ENCODE measurements at regions not wholly inside any gene's neighbourhood (a gene's known extent, or its start where the extent isn't known, plus 50 kb on each side); places are given as distances from the start of the nearest gene placed in this dataset.

GRCh38 chr11:121801781-121802180, 314.2 kb downstream of the BLID start:
- Histone ChIP-seq H3K27ac (ENCODE audit: low read depth, low read length) (no peak overlapping the region), H3K9me3 (ENCODE audit: control insufficient read depth, insufficient read depth, low read length) (no peaks in the 10 kb centered on the region; the same call in 1 of the 2 replicates), H3K4me3 (ENCODE audit: low read depth, low read length) (no peak overlapping the region), H3K27me3 (ENCODE audit: control insufficient read depth, insufficient read depth, low read length) (no peaks in the 10 kb centered on the region)
- DNase-seq (ENCODE audit: low read depth, low spot score), result no peak
- POLR2A ChIA-PET, result interaction anchor here (0.6 kb wide), 1 partner anchor 27 kb away, joined by 3 read pairs; no protein-coding TSS in a partner anchor
- CTCF ChIA-PET, result no interaction called here
- no peak for TF ChIP-seq CTCF (IDR thresholded peaks at IDR 0.05; ENCODE audit: low read depth, low read length)

GRCh38 chr11:121801394-121801748, 314.6 kb downstream of the BLID start:
- H3K9me3 ChIP-seq (ENCODE audit: control insufficient read depth, insufficient read depth, low read length), result no peaks in the 10 kb centered on the region; the same call in 1 of the 2 replicates
- no peak for TF ChIP-seq CTCF (IDR thresholded peaks at IDR 0.05; ENCODE audit: low read depth, low read length)
- H3K27me3 ChIP-seq (ENCODE audit: control insufficient read depth, insufficient read depth, low read length), result no peaks in the 10 kb centered on the region
- H3K27ac ChIP-seq (ENCODE audit: low read depth, low read length), result no peak overlapping the region
- POLR2A ChIA-PET, result interaction anchor here (0.6 kb wide), 1 partner anchor 28 kb away, joined by 3 read pairs; no protein-coding TSS in a partner anchor
- CTCF ChIA-PET, result no interaction called here
- DNase-seq (ENCODE audit: low read depth, low spot score), result no peak
- no peak overlapping the region for H3K4me3 ChIP-seq (ENCODE audit: low read depth, low read length)

- Histone ChIP-seq H3K4me3 (ENCODE audit: low read depth, low read length) (no peak overlapping the region), H3K27me3 (ENCODE audit: control insufficient read depth, insufficient read depth, low read length) (no peaks in the 10 kb centered on the region), H3K27ac (ENCODE audit: low read depth, low read length) (no peak overlapping the region), H3K9me3 (ENCODE audit: control insufficient read depth, insufficient read depth, low read length) (no peaks in the 10 kb centered on the region; the same call in 1 of the 2 replicates)
- TF ChIP-seq CTCF (IDR thresholded peaks at IDR 0.05; ENCODE audit: low read depth, low read length), result no peak
- POLR2A ChIA-PET, result interaction anchor here (0.6 kb wide), 1 partner anchor 28 kb away, joined by 3 read pairs; no protein-coding TSS in a partner anchor
- CTCF ChIA-PET, result no interaction called here
- no peak for DNase-seq (ENCODE audit: low read depth, low spot score)
These were observed 315.2 kb downstream of the BLID start for GRCh38 chr11:121800731-121801393.

GRCh38 chr11:121800240-121800639, 315.8 kb downstream of the BLID start:
- Histone ChIP-seq H3K9me3 (ENCODE audit: control insufficient read depth, insufficient read depth, low read length) (no peaks in the 10 kb centered on the region; the same call in 1 of the 2 replicates), H3K27me3 (ENCODE audit: control insufficient read depth, insufficient read depth, low read length) (no peaks in the 10 kb centered on the region), H3K4me3 (ENCODE audit: low read depth, low read length) (no peak overlapping the region), H3K27ac (ENCODE audit: low read depth, low read length) (no peak overlapping the region)
- no peak for TF ChIP-seq CTCF (IDR thresholded peaks at IDR 0.05; ENCODE audit: low read depth, low read length)
- ChIA-PET CTCF (no interaction called here), POLR2A (no interaction called here)
- DNase-seq (ENCODE audit: low read depth, low spot score), result no peak

- Histone ChIP-seq H3K4me3 (ENCODE audit: low read depth, low read length) (no peak overlapping the region), H3K9me3 (ENCODE audit: control insufficient read depth, insufficient read depth, low read length) (no peaks in the 10 kb centered on the region; the same call in 1 of the 2 replicates), H3K27me3 (ENCODE audit: control insufficient read depth, insufficient read depth, low read length) (no peaks in the 10 kb centered on the region), H3K27ac (ENCODE audit: low read depth, low read length) (no peak overlapping the region)
- ChIA-PET CTCF (no interaction called here), POLR2A (no interaction called here)
- DNase-seq (ENCODE audit: low read depth, low spot score), result no peak
- TF ChIP-seq CTCF (IDR thresholded peaks at IDR 0.05; ENCODE audit: low read depth, low read length), result no peak
These were observed 318.5 kb downstream of the BLID start for GRCh38 chr11:121797496-121797895.
